ENCODE measurements at regions not wholly inside any gene's neighbourhood (a gene's known extent, or its start where the extent isn't known, plus 50 kb on each side); places are given as distances from the start of the nearest gene placed in this dataset.

DNA sequence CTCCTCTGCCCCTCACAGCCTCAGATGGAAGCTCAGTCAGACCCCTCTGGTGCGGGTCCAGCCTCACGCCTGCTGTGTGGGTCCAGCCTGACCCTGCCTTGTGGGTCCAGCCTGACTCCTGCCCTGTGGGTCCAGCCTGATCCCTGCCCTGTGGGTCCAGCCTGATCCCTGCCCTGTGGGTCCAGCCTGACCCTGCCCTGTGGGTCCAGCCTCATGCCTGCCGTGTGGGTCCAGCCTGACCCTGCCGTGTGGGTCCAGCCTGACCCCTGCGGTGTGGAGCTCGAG is 445.3 kb downstream of the BRD1 start:
- no peak for DNase-seq
- Histone ChIP-seq H3K27ac (no peak overlapping the region), H2AFZ (no peak overlapping the region), H3K4me3 (no peak overlapping the region), H3F3A (ENCODE audit: insufficient read depth) (peaks cover 14% of the 10 kb centered on the region), H3K4me1 (ENCODE audit: insufficient read depth) (no peaks in the 10 kb centered on the region), H3K9me2 (ENCODE audit: insufficient read depth) (no peaks in the 10 kb centered on the region), H3K36me3 (ENCODE audit: low read depth) (no peaks in the 10 kb centered on the region), H3K79me2 (ENCODE audit: insufficient read depth) (no peaks in the 10 kb centered on the region), H3K9ac (no peak overlapping the region), H3K27me3 (replicated peaks; ENCODE audit: insufficient read depth) (no peaks in the 10 kb centered on the region), H3K4me2 (ENCODE audit: unreplicated experiment) (no peak overlapping the region), H4K20me1 (ENCODE audit: insufficient read depth) (no peaks in the 10 kb centered on the region), H3K9me3 (ENCODE audit: low read depth) (no peaks in the 10 kb centered on the region)
- in situ Hi-C loops (cut with MboI), result no loop called here
- TF ChIP-seq EZH2phosphoT487 (IDR thresholded peaks at IDR 0.05; ENCODE audit: insufficient read depth, low read depth) (no peak), EZH2 (IDR thresholded peaks at IDR 0.05; ENCODE audit: insufficient read depth, poor library complexity, severe bottlenecking) (no peak)
- 61 to 71% methylated on average over 6 of the region's 6 CpGs for WGBS, 2 experiments (ENCODE audit: low coverage in 1 of 2, low lambda C conversion rate in 2 of 2, missing lambda C conversion rate in 2 of 2)

DNA sequence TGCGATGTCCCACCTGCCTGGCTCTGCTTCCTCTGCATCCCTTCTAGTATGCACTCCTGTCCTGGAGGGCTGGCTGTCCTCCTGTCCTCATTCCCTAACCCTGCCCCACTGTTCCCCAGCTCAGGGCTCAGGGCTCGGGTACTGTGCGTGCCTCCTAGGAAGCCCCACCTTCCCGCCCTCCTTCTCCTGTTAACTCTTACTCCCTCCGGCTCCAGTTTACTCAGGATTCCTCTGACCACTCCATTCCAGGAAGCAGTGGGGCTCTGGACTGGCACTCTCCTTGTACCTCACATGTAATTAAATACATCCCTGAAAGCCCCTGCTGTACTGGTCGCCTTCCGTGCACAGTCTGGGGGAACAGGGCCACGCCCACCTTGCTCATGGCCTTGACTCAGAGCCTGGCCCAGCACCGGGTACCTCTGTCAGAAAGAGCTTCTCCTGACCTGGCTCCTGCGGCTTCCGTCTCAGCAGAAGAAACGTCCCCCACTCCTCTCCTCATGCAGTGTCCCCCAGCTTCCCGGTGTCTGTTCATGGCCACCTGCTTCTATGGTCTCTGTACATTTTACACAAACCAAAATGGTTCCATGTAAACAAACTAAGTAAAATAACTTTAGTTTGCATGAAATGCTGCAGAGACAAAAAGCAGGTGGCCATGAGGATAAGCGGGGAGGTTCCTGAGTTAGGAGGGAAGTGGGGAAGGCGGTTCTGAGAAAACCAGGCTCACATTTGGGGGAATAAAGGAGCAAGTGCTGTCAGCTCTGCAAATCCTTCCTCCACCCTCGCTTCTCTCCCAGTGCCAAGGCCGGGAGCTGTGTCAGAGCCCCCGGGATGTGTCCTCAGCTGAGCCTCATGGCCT is 445.9 kb downstream of the BRD1 start:
- Histone ChIP-seq H3K4me1 (ENCODE audit: insufficient read depth) (no peaks in the 10 kb centered on the region), H3K36me3 (ENCODE audit: low read depth) (no peaks in the 10 kb centered on the region), H3K9ac (no peak overlapping the region), H3K9me2 (ENCODE audit: insufficient read depth) (no peaks in the 10 kb centered on the region), H3K9me3 (ENCODE audit: low read depth) (no peaks in the 10 kb centered on the region), H3K79me2 (ENCODE audit: insufficient read depth) (no peaks in the 10 kb centered on the region), H4K20me1 (ENCODE audit: insufficient read depth) (no peaks in the 10 kb centered on the region), H3K4me3 (no peak overlapping the region), H3K27me3 (replicated peaks; ENCODE audit: insufficient read depth) (no peaks in the 10 kb centered on the region), H3K27ac (no peak overlapping the region), H3F3A (ENCODE audit: insufficient read depth) (peaks cover 13% of the 10 kb centered on the region), H3K4me2 (ENCODE audit: unreplicated experiment) (no peak overlapping the region), H2AFZ (no peak overlapping the region)
- 22 to 27% methylated on average over 18 of the region's 18 CpGs for WGBS, 2 experiments (ENCODE audit: low coverage in 1 of 2, low lambda C conversion rate in 2 of 2, missing lambda C conversion rate in 2 of 2)
- no peak for TF ChIP-seq EZH2phosphoT487 (IDR thresholded peaks at IDR 0.05; ENCODE audit: insufficient read depth, low read depth)
- no peak for TF ChIP-seq EZH2 (IDR thresholded peaks at IDR 0.05; ENCODE audit: insufficient read depth, poor library complexity, severe bottlenecking)
- in situ Hi-C loops (cut with MboI), result no loop called here
- DNase-seq, result no peak

DNA sequence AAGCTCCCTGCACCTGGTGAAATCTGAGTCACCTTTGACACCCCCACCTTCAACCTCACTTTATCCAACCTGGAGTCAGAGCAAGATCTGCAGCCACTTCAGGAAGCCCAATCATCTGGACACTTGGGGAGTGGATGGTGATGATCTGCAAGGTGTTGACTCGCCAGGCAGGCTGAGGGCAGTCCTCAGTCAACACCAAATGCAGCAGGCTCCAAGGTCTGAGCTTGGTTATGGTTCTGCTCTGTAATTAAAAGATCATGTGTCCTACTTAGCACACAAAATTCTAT is 446.9 kb downstream of the BRD1 start:
- H3K36me3 ChIP-seq (ENCODE audit: low read depth), result no peaks in the 10 kb centered on the region
- H3K27me3 ChIP-seq (replicated peaks; ENCODE audit: insufficient read depth), result no peaks in the 10 kb centered on the region
- in situ Hi-C loops (cut with MboI), result no loop called here
- H3K27ac ChIP-seq, result no peak overlapping the region
- H4K20me1 ChIP-seq (ENCODE audit: insufficient read depth), result no peaks in the 10 kb centered on the region
- no peak for TF ChIP-seq EZH2phosphoT487 (IDR thresholded peaks at IDR 0.05; ENCODE audit: insufficient read depth, low read depth)
- TF ChIP-seq EZH2 (IDR thresholded peaks at IDR 0.05; ENCODE audit: insufficient read depth, poor library complexity, severe bottlenecking), result no peak
- H3K9me3 ChIP-seq (ENCODE audit: low read depth), result no peaks in the 10 kb centered on the region
- H3K4me1 ChIP-seq (ENCODE audit: insufficient read depth), result no peaks in the 10 kb centered on the region
- H3K4me3 ChIP-seq, result no peak overlapping the region
- H3K9ac ChIP-seq, result no peak overlapping the region
- 0% methylated on average over 1 of the region's 1 CpG for WGBS, 2 experiments (ENCODE audit: low coverage in 1 of 2, low lambda C conversion rate in 2 of 2, missing lambda C conversion rate in 2 of 2)
- no peak for DNase-seq
- H3K9me2 ChIP-seq (ENCODE audit: insufficient read depth), result no peaks in the 10 kb centered on the region
- no peak overlapping the region for H3K4me2 ChIP-seq (ENCODE audit: unreplicated experiment)
- no peaks in the 10 kb centered on the region for H3K79me2 ChIP-seq (ENCODE audit: insufficient read depth)
- H3F3A ChIP-seq (ENCODE audit: insufficient read depth), result peaks cover 7% of the 10 kb centered on the region
- H2AFZ ChIP-seq, result no peak overlapping the region

DNA sequence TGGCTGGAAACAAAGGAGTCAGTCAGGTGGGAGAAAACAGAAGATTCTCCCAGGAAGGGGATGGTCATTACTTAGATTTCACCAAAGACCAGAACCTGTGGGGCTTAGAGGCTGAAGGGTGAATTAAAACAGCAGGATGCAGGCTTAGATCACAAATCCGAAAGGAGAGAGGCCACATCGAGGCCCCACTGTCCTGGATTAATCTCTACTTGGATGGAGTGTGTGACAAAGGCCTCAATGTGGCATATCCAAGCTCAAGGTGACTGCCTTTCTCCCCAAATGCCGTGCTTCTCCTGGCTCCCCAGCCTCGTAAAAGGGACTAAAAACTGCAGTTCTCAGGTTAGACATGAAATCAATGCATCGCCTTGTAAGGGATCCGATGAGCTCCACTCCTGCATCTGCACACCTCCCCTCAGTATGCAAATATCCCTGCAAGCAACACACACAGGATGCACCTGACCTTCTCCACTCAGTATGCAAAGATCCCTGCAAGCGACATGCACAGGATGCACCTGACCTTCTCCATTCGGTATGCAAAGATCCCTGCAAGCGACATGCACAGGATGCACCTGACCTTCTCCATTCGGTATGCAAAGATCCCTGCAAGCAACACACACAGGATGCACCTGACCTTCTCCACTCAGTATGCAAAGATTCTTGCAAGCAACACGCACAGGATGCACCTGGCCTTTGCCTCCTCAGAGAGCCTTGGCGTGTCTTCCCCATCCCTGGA is 447.4 kb downstream of the BRD1 start:
- Histone ChIP-seq H2AFZ (no peak overlapping the region), H3K9me3 (ENCODE audit: low read depth) (no peaks in the 10 kb centered on the region), H3K36me3 (ENCODE audit: low read depth) (no peaks in the 10 kb centered on the region), H3F3A (ENCODE audit: insufficient read depth) (peaks cover 7% of the 10 kb centered on the region), H3K4me1 (ENCODE audit: insufficient read depth) (no peaks in the 10 kb centered on the region), H3K4me2 (ENCODE audit: unreplicated experiment) (no peak overlapping the region), H3K27ac (no peak overlapping the region), H3K79me2 (ENCODE audit: insufficient read depth) (no peaks in the 10 kb centered on the region), H3K9me2 (ENCODE audit: insufficient read depth) (no peaks in the 10 kb centered on the region), H3K27me3 (replicated peaks; ENCODE audit: insufficient read depth) (no peaks in the 10 kb centered on the region), H3K9ac (no peak overlapping the region), H4K20me1 (ENCODE audit: insufficient read depth) (no peaks in the 10 kb centered on the region), H3K4me3 (no peak overlapping the region)
- DNase-seq, result no peak
- in situ Hi-C loops (cut with MboI), result no loop called here
- 22 to 27% methylated on average over 12 of the region's 12 CpGs for WGBS, 2 experiments (ENCODE audit: low coverage in 1 of 2, low lambda C conversion rate in 2 of 2, missing lambda C conversion rate in 2 of 2)
- TF ChIP-seq EZH2 (IDR thresholded peaks at IDR 0.05; ENCODE audit: insufficient read depth, poor library complexity, severe bottlenecking), result no peak
- no peak for TF ChIP-seq EZH2phosphoT487 (IDR thresholded peaks at IDR 0.05; ENCODE audit: insufficient read depth, low read depth)
